CD4-positive, alpha-beta T cell treated with Interleukin-17A for 1 hour (primary cell): ENCODE measurements at regions not wholly inside any gene's neighbourhood (a gene's known extent, or its start where the extent isn't known, plus 50 kb on each side); places are given as distances from the start of the nearest gene placed in this dataset.

Experiments used
- DNase-seq: peaks from one replicate; pipeline ENCODE4 v3.0.0-alpha.2; 2020

DNA sequence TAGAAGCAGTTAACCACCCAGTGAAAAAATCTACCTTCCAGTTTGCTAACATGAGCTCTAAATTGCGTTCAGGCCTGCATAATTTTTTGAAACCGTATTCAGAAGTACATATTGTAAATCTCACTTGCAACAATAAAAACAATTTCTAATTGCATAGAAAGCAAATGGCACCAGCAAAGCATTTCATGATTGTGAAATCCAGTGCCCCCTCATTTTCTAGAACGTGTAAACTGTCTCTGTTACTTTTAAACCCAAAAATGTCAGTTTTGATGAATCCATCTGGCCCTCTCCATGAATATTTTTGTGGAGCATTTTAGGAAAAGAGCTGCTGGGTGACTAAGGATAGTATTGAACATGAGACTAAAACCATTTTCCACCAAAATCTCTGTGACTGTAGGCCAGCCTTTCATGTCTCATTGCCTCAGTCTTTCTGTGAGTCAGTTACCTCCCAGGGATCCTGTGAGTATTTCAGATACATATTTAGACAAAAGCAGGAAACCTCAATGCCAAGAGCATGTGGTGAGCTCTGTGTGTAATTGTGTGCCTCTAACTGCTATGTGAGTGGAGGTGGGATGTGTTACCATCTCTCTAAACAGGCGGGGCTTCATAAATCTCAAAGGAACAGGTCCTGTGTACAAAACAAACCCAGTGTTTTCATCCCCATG, 477.8 kb upstream of the DCC start:
- no peak for DNase-seq

DNA sequence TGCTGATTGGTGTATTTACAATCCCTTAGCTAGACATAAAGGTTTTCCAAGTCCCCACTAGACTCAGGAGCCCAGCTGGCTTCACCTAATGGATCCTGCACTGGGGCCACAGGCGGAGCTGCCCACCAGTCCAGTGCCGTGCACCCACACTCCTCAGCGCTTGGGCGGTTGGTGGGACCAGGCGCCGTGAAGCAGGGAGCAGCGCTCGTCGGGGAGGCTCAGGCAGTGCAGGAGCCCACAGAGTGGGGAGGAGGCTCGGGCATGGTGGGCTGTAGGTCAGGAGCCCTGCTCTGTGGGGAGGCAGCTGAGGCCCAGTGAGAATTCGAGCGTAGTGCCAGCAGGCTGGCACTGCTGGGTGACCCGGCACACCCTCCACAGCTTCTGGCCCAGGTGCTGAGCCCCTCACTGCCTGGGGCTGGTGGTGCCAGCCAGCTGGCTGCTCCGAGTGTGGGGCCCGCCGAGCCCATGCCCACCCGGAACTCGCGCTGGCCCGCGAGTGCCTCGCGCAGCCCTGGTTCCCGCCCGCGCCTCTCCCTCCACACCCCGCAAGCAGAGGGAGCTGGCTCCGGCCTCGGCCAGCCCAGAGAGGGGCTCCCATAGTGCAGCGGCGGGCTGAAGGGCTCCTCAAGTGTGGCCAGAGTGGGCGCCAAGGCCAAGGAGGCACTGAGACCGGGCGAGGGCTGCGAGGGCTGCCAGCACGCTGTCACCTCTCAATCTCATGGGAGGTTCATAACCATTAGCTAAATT, 475.6 kb upstream of the DCC start:
- no peak for DNase-seq

DNA sequence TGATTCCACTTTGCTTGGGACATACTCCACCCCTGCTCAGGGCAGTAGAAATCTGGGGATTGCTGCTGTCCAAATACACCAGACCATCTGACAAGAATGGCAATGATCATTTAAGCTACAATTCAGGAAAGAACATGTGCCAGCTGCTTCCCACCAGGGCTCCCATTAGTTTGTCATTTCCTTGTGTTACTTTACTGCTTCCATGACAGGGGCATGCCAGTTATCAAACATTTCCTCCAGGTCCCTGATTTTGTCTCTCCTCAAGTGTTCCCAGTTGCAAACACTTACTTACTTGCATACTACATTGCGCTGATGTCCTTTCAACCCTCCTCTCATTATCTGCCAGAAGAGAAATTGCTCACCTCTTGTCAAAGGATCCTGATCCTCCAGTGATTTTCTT, 474.5 kb upstream of the DCC start:
- DNase-seq: no peak

DNA sequence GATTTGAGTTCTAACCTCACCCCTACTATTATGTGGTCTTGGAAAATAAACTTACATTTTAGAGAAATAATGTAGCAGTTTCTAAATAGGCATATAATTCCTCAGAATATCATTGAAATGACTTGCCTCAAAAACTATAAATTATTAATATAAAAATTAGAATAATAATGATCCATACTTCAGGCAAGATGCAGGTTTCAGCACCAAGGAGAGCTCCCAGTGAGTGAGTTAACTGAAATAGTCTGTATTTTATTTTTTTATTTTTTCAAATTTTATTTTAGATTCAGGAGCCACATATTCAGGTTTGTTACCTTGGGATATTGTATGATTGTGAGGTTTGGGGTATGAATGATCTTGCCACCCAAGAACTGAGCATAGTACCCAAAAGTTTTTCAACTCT, 472.2 kb upstream of the DCC start:
- no peak for DNase-seq

- no peak for DNase-seq
Observed at GRCh38 chr18:51878724-51879123, 461.3 kb upstream of the DCC start.

DNA sequence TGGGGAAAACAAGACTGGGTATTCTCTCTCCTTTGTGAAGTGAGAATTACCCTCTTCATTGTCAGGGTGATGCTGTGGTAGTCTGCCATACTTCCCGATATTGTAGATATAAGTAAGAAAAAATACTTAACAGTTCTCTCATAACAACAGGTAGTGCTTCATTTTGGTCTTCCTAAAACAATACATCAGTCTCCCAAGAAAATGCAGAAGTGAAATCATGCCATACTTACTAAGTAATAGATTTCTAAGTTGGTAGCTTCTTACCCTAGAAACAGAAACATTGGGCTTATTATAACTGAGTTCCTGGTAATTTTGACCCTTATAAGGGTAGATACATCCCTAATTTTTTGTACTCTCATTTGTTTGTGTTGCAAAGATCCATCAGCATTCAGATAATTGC, 460.7 kb upstream of the DCC start:
- DNase-seq: no peak

- no peak for DNase-seq
Observed at GRCh38 chr18:51881394-51881793, 458.6 kb upstream of the DCC start.

GRCh38 chr18:51884039-51884438, 456.0 kb upstream of the DCC start:
- no peak for DNase-seq

GRCh38 chr18:51890762-51891161, 449.2 kb upstream of the DCC start:
- DNase-seq: no peak

DNA sequence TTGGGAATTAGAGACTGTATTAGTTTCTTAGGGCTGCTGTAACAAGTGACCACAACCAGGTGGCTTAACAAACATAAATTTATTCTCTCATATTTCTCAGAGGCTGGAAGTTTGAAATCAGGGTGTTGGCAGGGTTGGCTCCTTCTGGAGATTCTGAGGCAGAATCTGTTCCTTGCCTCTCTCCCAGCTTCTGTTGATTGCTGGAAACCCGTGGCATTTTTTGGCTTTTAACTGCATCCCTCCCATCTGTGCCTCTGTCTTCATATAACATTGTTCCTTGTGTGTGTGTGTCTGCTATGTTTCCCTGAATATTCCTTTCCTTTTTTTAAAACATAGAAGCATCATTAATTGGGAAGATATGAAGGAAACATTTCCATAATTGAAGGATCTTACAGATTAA, 448.1 kb upstream of the DCC start:
- DNase-seq: no peak

DNA sequence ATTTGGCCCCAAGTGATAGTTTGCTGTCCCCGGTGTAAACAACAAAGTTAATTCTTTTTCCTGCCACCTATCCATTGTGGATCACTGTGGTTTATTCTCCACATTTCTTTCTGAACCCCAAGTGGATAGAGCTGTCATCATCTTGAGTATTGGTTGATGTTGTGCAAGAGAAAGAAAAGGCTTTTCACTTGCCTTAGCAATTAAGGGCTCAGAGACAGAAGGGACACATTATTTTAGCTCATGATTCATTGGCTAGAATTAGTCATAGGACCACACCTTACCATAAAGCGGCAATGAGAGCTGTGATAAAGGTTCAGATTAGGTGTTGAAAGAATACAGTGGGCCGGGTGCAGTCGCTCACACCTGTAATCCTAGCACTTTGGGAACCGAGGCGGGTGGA, 442.1 kb upstream of the DCC start:
- DNase-seq: no peak

GRCh38 chr18:51907687-51908597, 432.1 kb upstream of the DCC start:
- no peak for DNase-seq

DNA sequence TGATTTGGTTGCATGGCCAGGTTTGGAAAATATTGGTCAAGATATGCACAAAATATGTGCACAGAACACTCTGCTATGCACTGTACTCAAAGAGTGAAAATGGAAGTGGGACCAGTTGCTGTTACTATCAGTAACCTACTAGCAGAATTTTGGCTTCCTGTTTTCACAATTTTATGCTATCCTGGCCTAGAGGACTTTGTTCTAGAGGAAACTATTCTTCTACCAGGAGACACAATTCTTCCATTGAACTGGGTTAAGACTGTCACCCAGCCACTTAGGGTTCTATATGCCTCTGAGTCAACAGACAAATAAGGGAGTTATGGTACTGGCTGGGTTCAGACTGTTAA, 431.4 kb upstream of the DCC start:
- DNase-seq: no peak

DNA sequence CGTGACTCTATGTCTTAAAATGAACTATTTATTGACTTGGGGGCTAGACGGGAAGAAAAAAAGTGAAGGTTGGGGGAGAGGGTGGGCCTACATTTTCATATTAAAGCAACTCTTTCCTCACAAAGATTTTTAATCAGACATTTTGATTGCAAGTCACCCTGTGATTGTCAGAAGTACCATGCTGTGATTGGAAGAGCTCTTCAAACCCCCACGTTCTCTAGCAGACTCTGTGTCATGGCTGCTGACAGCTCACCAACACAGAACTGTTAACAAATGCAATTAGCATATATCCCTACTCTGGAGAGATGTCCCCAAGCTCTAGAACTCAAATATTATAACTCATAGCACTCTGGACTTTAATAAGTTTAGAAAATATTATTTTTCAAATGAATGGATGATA, 428.4 kb upstream of the DCC start:
- DNase-seq: no peak

DNA sequence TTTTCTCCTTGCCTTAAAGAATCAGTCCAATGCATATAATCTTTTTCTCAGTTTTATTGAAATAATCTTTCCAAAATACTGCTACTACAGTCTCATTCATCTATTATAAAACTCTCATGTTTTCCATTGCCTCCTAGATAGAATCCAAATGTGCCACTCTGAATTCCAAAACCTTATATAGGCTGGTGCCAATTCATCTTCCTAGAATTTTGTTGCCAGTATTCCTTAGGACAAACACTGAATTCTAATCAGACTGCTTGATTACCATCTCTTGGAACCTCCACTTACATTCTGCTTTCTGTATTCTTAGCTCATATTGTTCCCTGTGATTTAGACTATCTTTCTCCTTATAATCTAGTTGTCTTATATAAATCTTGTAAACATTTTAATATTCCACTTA, 427.6 kb upstream of the DCC start:
- no peak for DNase-seq

DNA sequence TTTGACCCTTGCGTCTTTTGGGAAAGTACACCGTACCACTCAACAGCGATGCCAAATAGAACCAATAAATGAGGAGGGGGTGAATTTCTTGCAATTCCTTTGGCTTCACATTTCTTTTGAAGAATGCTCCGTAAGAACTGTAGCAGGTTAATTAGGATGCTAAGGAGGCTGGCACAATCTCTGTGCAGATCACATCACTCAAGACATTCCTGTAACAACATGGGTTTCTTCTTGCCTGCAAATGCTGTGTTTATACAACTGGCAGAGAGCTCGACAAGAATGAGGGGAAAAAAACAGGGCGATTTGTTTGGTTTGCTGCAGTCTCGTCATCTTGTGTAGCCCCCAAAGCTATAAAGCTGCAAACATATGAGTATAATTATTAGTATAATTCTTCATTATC, 424.8 kb upstream of the DCC start:
- DNase-seq: no peak

DNA sequence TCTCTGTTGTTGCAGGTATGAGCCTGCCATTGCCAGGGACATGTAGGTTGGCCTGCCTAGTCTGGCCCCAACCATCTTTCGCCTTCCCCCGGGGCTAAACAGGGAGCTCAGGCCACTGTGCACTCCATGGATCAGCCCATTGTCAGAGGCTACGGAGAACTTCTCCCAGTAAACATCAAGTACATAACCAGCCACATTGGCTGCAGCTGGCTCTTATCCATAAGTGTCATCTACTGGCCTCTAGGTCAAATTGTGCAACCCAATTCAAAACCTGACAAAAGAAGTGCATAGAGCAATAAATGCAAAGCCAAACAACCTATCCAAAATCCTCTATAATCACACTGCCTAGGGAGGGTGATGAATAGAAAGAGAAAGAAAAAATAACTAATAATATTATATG, 418.1 kb upstream of the DCC start:
- no peak for DNase-seq

GRCh38 chr18:51933903-51934302, 406.1 kb upstream of the DCC start:
- no peak for DNase-seq

GRCh38 chr18:51936115-51936514, 403.9 kb upstream of the DCC start:
- DNase-seq: no peak

- no peak for DNase-seq
Observed at GRCh38 chr18:51941999-51942398, 398.0 kb upstream of the DCC start.

DNA sequence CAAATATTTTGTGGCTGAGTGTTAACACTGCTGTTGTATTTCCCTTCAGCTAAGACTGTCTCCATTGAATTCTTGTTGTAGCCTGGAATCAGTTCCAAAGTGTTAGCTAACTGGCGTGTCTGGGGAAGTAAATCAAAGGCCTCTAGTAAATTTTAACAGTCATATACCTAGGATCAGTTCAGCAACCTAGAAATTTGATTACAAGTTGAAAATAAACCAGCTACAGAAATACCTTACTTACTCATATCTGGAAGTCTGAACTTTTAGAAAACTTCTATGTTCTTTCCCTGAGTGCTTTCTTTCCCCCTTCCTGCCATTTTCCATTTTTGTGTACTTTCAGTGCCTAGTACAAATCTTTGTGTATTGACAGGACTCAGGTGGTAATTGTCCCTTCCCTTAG, 396.7 kb upstream of the DCC start:
- no peak for DNase-seq

DNA sequence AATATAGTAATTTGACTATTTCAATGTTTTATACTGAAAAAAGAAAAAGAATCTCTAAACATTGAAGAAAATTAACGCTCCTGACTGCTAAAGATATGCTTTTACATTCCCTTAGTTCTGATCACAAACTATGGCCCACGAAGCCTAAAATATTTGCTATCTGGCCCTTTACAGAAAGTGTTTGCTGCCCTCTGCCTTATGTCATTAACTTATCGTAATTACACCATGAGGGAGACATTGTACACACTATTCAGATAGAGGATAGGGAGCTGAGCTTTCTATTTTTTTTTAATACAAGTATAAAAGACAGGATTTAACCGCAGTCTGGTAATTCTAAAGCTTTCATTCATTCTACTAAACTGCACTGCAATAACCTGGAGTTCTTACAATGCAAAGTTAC, 393.1 kb upstream of the DCC start:
- DNase-seq: no peak

DNA sequence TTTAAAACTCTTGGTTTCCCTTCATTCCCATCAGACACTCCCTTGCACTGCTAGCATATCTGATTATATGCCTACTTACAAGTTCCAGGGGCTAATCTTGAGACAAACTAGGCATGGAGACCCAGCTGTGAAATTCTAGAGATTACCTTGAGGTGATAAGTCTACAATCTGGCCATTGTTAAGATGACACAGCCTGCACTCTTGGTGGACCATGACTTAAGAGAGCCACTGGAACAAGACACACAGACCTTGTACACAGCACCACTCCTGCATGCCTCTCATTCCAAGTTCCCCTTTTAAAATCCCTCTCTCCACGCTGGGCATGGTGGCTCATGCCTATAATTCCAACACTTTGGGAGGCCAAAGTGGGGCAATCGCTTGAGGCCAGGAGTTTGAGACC, 387.2 kb upstream of the DCC start:
- no peak for DNase-seq

DNA sequence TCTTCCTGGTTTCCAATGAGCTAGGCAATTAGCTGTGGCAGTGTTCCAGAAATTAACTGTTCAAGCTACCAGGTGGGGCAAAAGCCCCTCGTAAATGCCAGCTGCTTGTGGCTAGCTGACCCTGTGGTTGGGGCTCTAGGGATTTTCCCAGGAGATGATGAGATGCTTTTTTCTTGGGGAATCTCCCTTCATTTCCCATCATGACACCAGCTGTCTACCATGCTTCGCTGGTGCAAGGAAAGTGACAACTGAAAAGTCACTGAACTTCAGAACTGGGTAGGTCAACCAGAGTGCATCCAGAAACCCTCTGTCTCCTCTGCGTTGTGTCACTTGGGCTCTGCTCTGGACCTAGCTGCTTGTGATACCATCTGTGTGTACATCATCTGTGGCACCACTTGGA, 386.5 kb upstream of the DCC start:
- DNase-seq: no peak
